AG09319 (cell line): ENCODE measurements at regions not wholly inside any gene's neighbourhood (a gene's known extent, or its start where the extent isn't known, plus 50 kb on each side); places are given as distances from the start of the nearest gene placed in this dataset.
"Not testable (repeated sequence)": the region's sequence is repeated elsewhere in the genome, so short reads cannot be mapped to it uniquely, and the experiment has no call there.

ENCODE experiments used
- DNase-seq: peaks from one replicate; pipeline ENCODE4 v3.0.0-alpha.2; 2010; ENCODE audit warnings: low read depth; ENCODE audit errors: extremely low read depth
- TF ChIP-seq, protein P1 (sequence below): IDR thresholded peaks from 2 replicates; pipeline ENCODE4 v1.5.1; 2011; ENCODE audit warnings: low read depth, mild to moderate bottlenecking, inconsistent platforms, low read length, moderate library complexity

DNA sequence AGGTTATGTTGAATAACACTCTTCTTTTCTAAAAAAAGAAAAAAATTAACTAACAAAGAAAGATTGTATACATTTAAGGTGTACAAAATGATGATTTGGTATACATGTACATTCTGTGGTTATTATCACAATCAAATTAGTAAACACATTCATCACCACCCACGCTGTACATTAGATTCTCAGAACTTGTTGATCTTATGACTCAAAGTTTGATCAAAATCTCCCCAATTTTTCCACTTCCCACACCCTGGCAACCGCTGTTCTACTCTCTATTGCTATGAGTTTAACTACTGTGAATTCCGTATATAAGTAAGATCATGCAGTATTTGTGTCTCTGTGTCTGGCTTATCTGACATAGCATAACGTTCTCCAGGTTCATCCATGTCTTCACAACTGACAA is 469.5 kb upstream of the CHRM3 start:
- DNase-seq, result no peak
- TF ChIP-seq, protein P1, sequence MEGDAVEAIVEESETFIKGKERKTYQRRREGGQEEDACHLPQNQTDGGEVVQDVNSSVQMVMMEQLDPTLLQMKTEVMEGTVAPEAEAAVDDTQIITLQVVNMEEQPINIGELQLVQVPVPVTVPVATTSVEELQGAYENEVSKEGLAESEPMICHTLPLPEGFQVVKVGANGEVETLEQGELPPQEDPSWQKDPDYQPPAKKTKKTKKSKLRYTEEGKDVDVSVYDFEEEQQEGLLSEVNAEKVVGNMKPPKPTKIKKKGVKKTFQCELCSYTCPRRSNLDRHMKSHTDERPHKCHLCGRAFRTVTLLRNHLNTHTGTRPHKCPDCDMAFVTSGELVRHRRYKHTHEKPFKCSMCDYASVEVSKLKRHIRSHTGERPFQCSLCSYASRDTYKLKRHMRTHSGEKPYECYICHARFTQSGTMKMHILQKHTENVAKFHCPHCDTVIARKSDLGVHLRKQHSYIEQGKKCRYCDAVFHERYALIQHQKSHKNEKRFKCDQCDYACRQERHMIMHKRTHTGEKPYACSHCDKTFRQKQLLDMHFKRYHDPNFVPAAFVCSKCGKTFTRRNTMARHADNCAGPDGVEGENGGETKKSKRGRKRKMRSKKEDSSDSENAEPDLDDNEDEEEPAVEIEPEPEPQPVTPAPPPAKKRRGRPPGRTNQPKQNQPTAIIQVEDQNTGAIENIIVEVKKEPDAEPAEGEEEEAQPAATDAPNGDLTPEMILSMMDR, result no peak

- DNase-seq, result no peak
- TF ChIP-seq, protein P1, result no peak
Measured at GRCh38 chr1:238914346-238914745, 472.0 kb upstream of the CHRM3 start.

GRCh38 chr1:238913210-238913609 is 473.2 kb upstream of the CHRM3 start:
- TF ChIP-seq, protein P1, result no peak
- no peak for DNase-seq

- no peak for DNase-seq
- TF ChIP-seq, protein P1, result no peak
Measured at GRCh38 chr1:238912148-238912547, 474.2 kb upstream of the CHRM3 start.

- not testable (repeated sequence) for DNase-seq
Measured at GRCh38 chr1:238902752-238903151, 483.6 kb upstream of the CHRM3 start.

DNA sequence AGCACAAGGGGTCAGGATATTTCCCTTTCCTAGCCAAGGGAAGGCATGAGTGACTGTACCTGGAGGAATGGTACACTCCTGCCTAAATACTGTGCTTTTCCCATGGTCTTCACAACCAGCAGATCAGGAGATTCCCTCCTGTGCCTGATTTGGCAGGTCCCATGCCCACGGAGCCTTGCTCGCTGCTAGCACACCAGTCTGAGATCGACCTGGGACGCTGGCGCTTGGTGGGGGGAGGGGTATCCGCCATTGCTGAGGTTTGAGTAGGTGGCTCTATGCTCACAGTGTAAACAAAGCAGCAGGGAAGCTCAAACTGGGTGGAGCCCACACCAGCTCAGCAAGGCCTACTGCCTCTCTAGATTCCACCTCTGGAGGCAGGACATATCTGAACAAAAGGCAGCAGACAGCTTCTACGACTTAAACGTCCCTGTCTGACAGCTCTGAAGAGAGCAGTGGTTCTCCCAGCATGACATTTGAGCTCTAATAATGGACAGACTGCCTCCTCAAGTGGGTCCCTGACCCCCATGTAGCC is 486.0 kb upstream of the CHRM3 start:
- DNase-seq, result no peak
- TF ChIP-seq, protein P1, result no peak

GRCh38 chr1:238898856-238899255 is 487.5 kb upstream of the CHRM3 start:
- DNase-seq, result no peak

DNA sequence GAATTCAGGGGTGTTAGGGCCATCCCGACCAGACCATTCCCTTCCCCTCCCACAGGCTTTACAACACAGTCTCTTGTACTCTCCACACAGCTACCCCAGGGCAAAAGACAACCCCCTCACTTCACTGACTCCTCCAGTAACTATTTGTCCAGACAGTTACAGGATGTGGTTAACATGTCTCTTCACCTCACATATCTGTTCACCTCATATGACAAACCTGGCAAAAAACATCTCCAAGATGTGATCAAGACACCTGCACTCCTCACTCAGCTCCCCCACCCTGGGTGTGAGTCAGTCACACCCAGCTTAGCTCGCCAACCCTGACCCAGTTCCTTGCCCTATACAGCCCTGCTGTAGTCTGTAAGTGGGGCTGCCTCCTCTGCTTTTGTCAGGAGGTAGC is 490.5 kb upstream of the CHRM3 start:
- TF ChIP-seq, protein P1, result no peak

More at GRCh38 chr1:238898856-238899255, 487.5 kb upstream of the CHRM3 start:
- TF ChIP-seq, protein P1, result no peak

More for the DNA sequence above, 490.5 kb upstream of the CHRM3 start:
- DNase-seq, result no peak
